ENCODE measurements at regions not wholly inside any gene's neighbourhood (a gene's known extent, or its start where the extent isn't known, plus 50 kb on each side); places are given as distances from the start of the nearest gene placed in this dataset.
"Not testable (repeated sequence)": the region's sequence is repeated elsewhere in the genome, so short reads cannot be mapped to it uniquely, and the experiment has no call there.

GRCh38 chr12:75792687-75793086, 238.9 kb downstream of the PHLDA1 start:
- no peak overlapping the region for H3K18ac ChIP-seq (ENCODE audit: low read length)
- no peak overlapping the region for H3K27ac ChIP-seq (replicated peaks; ENCODE audit: low read length)
- no peak overlapping the region for H2BK120ac ChIP-seq (ENCODE audit: low read depth, low read length)
- no peaks in the 10 kb centered on the region for H3K4me1 ChIP-seq (ENCODE audit: control insufficient read depth in 2 of 2, insufficient read depth in 1 of 2, low read depth in 1 of 2, low read length in 2 of 2)
- H4K91ac ChIP-seq (ENCODE audit: low read depth, low read length, poor library complexity): no peak overlapping the region
- no peak overlapping the region for H3K14ac ChIP-seq (ENCODE audit: low read length)
- H3K4me3 ChIP-seq (ENCODE audit: low read length in 2 of 2): no peak overlapping the region
- H2BK12ac ChIP-seq (ENCODE audit: low read length): no peak overlapping the region
- no peak overlapping the region for H3K9ac ChIP-seq (ENCODE audit: low read depth, low read length, poor library complexity)
- whole genome bisulfite sequencing, 2 donors (ENCODE audit: extremely low coverage in 2 of 2, insufficient read length in 2 of 2, insufficient replicate concordance in 1 of 2): no CpG with 5 or more reads among the region's 1 CpG
- H3K36me3 ChIP-seq (replicated peaks in 1 of 2; ENCODE audit: control insufficient read depth in 2 of 2, insufficient read depth in 2 of 2, low read length in 2 of 2): no peaks in the 10 kb centered on the region
- H3K4ac ChIP-seq (ENCODE audit: low read length): no peak overlapping the region
- H2BK5ac ChIP-seq (ENCODE audit: low read length): no peak overlapping the region
- H2AK5ac ChIP-seq (ENCODE audit: low read depth, low read length): no peak overlapping the region
- H2BK15ac ChIP-seq (ENCODE audit: low read length): no peak overlapping the region
- no peak overlapping the region for H3K4me2 ChIP-seq (ENCODE audit: insufficient read depth, low read length, poor library complexity, severe bottlenecking)
- no peak overlapping the region for H3K23ac ChIP-seq (ENCODE audit: low read depth, low read length, poor library complexity)
- no peak overlapping the region for H4K8ac ChIP-seq (ENCODE audit: low read depth, low read length)
- no peak for DNase-seq (ENCODE audit: low spot score)
- no peaks in the 10 kb centered on the region for H3K9me3 ChIP-seq (replicated peaks in 1 of 2; ENCODE audit: control insufficient read depth in 2 of 2, insufficient read depth in 1 of 2, low read depth in 1 of 2, low read length in 2 of 2)
- no peaks in the 10 kb centered on the region for H3K27me3 ChIP-seq (ENCODE audit: control insufficient read depth in 3 of 3, insufficient read depth in 3 of 3, low read depth in 1 of 3, low read length in 3 of 3)
- no peak overlapping the region for H2AFZ ChIP-seq (ENCODE audit: low read length)
- no peaks in the 10 kb centered on the region for H3K79me1 ChIP-seq (ENCODE audit: low read depth, low read length)

- Histone ChIP-seq H3K14ac (ENCODE audit: low read length) (no peak overlapping the region), H3K4ac (ENCODE audit: low read length) (no peak overlapping the region), H3K4me2 (ENCODE audit: insufficient read depth, low read length, poor library complexity, severe bottlenecking) (no peak overlapping the region), H3K27me3 (ENCODE audit: control insufficient read depth in 3 of 3, insufficient read depth in 3 of 3, low read depth in 1 of 3, low read length in 3 of 3) (no peaks in the 10 kb centered on the region), H2AFZ (ENCODE audit: low read length) (no peak overlapping the region), H3K9me3 (replicated peaks in 1 of 2; ENCODE audit: control insufficient read depth in 2 of 2, insufficient read depth in 1 of 2, low read depth in 1 of 2, low read length in 2 of 2) (no peaks in the 10 kb centered on the region), H3K27ac (replicated peaks; ENCODE audit: low read length) (no peak overlapping the region), H3K4me3 (ENCODE audit: low read length in 2 of 2) (no peak overlapping the region), H2BK12ac (ENCODE audit: low read length) (no peak overlapping the region), H3K18ac (ENCODE audit: low read length) (no peak overlapping the region), H4K8ac (ENCODE audit: low read depth, low read length) (no peak overlapping the region), H4K91ac (ENCODE audit: low read depth, low read length, poor library complexity) (no peak overlapping the region), H2BK15ac (ENCODE audit: low read length) (no peak overlapping the region), H3K36me3 (replicated peaks in 1 of 2; ENCODE audit: control insufficient read depth in 2 of 2, insufficient read depth in 2 of 2, low read length in 2 of 2) (no peaks in the 10 kb centered on the region), H2BK120ac (ENCODE audit: low read depth, low read length) (no peak overlapping the region), H3K9ac (ENCODE audit: low read depth, low read length, poor library complexity) (no peak overlapping the region), H3K23ac (ENCODE audit: low read depth, low read length, poor library complexity) (no peak overlapping the region), H2BK5ac (ENCODE audit: low read length) (no peak overlapping the region), H2AK5ac (ENCODE audit: low read depth, low read length) (no peak overlapping the region), H3K4me1 (ENCODE audit: control insufficient read depth in 2 of 2, insufficient read depth in 1 of 2, low read depth in 1 of 2, low read length in 2 of 2) (no peaks in the 10 kb centered on the region), H3K79me1 (ENCODE audit: low read depth, low read length) (no peaks in the 10 kb centered on the region)
- no peak for DNase-seq (ENCODE audit: low spot score)
Observed at GRCh38 chr12:75790219-75790618, 241.4 kb downstream of the PHLDA1 start.

GRCh38 chr12:75787146-75787545, 244.4 kb downstream of the PHLDA1 start:
- H3K4me3 ChIP-seq (ENCODE audit: low read length in 2 of 2); H4K91ac ChIP-seq (ENCODE audit: low read depth, low read length, poor library complexity); H3K4ac ChIP-seq (ENCODE audit: low read length); H3K23ac ChIP-seq (ENCODE audit: low read depth, low read length, poor library complexity); H3K9me3 ChIP-seq (replicated peaks in 1 of 2; ENCODE audit: control insufficient read depth in 2 of 2, insufficient read depth in 1 of 2, low read depth in 1 of 2, low read length in 2 of 2); H3K18ac ChIP-seq (ENCODE audit: low read length); H2BK5ac ChIP-seq (ENCODE audit: low read length); H3K79me1 ChIP-seq (ENCODE audit: low read depth, low read length); H2BK12ac ChIP-seq (ENCODE audit: low read length); H3K27ac ChIP-seq (replicated peaks; ENCODE audit: low read length); H2BK120ac ChIP-seq (ENCODE audit: low read depth, low read length); H3K4me2 ChIP-seq (ENCODE audit: insufficient read depth, low read length, poor library complexity, severe bottlenecking); H3K9ac ChIP-seq (ENCODE audit: low read depth, low read length, poor library complexity); H2AFZ ChIP-seq (ENCODE audit: low read length); H3K4me1 ChIP-seq (ENCODE audit: control insufficient read depth in 2 of 2, insufficient read depth in 1 of 2, low read depth in 1 of 2, low read length in 2 of 2); H3K27me3 ChIP-seq (ENCODE audit: control insufficient read depth in 3 of 3, insufficient read depth in 3 of 3, low read depth in 1 of 3, low read length in 3 of 3); H2BK15ac ChIP-seq (ENCODE audit: low read length); DNase-seq (ENCODE audit: low spot score); H3K14ac ChIP-seq (ENCODE audit: low read length); H3K36me3 ChIP-seq (replicated peaks in 1 of 2; ENCODE audit: control insufficient read depth in 2 of 2, insufficient read depth in 2 of 2, low read length in 2 of 2); H2AK5ac ChIP-seq (ENCODE audit: low read depth, low read length); H4K8ac ChIP-seq (ENCODE audit: low read depth, low read length): not testable (repeated sequence)
- no CpG with 5 or more reads among the region's 2 CpGs for WGBS, 2 donors (ENCODE audit: extremely low coverage in 2 of 2, insufficient read length in 2 of 2, insufficient replicate concordance in 1 of 2)

GRCh38 chr12:75786070-75786469, 245.5 kb downstream of the PHLDA1 start:
- Histone ChIP-seq H3K18ac (ENCODE audit: low read length) (no peak overlapping the region), H4K8ac (ENCODE audit: low read depth, low read length) (no peak overlapping the region), H2BK15ac (ENCODE audit: low read length) (no peak overlapping the region), H3K4me1 (ENCODE audit: control insufficient read depth in 2 of 2, insufficient read depth in 1 of 2, low read depth in 1 of 2, low read length in 2 of 2) (no peaks in the 10 kb centered on the region), H3K79me1 (ENCODE audit: low read depth, low read length) (no peaks in the 10 kb centered on the region), H3K4me2 (ENCODE audit: insufficient read depth, low read length, poor library complexity, severe bottlenecking) (no peak overlapping the region), H3K36me3 (replicated peaks in 1 of 2; ENCODE audit: control insufficient read depth in 2 of 2, insufficient read depth in 2 of 2, low read length in 2 of 2) (no peaks in the 10 kb centered on the region), H3K23ac (ENCODE audit: low read depth, low read length, poor library complexity) (no peak overlapping the region), H4K91ac (ENCODE audit: low read depth, low read length, poor library complexity) (no peak overlapping the region), H3K4me3 (ENCODE audit: low read length in 2 of 2) (no peak overlapping the region), H3K4ac (ENCODE audit: low read length) (no peak overlapping the region), H3K9me3 (replicated peaks in 1 of 2; ENCODE audit: control insufficient read depth in 2 of 2, insufficient read depth in 1 of 2, low read depth in 1 of 2, low read length in 2 of 2) (peaks cover 0 to 5% of the 10 kb centered on the region in 2 donors), H3K27me3 (ENCODE audit: control insufficient read depth in 3 of 3, insufficient read depth in 3 of 3, low read depth in 1 of 3, low read length in 3 of 3) (no peaks in the 10 kb centered on the region), H3K27ac (replicated peaks; ENCODE audit: low read length) (no peak overlapping the region), H2AK5ac (ENCODE audit: low read depth, low read length) (no peak overlapping the region), H2BK12ac (ENCODE audit: low read length) (no peak overlapping the region), H3K14ac (ENCODE audit: low read length) (no peak overlapping the region), H2AFZ (ENCODE audit: low read length) (no peak overlapping the region), H2BK5ac (ENCODE audit: low read length) (no peak overlapping the region), H2BK120ac (ENCODE audit: low read depth, low read length) (no peak overlapping the region), H3K9ac (ENCODE audit: low read depth, low read length, poor library complexity) (no peak overlapping the region)
- WGBS, 2 donors (ENCODE audit: extremely low coverage in 2 of 2, insufficient read length in 2 of 2, insufficient replicate concordance in 1 of 2): no CpG with 5 or more reads among the region's 3 CpGs
- DNase-seq (ENCODE audit: low spot score): no peak

Measured in neuronal stem cell (in vitro differentiated cells).